DND-41 (cell line): ENCODE measurements at regions not wholly inside any gene's neighbourhood (a gene's known extent, or its start where the extent isn't known, plus 50 kb on each side); places are given as distances from the start of the nearest gene placed in this dataset.

Source experiments
- ATAC-seq: fragments of 200-7000 bp; cut with Tn5 transposase; 3 replicates; pipeline ENCODE4 v1.9.1; 2021; ENCODE audit warnings: low read depth; ENCODE audit not compliant: insufficient read depth
- DNase-seq: peaks from one replicate; pipeline ENCODE4 v3.0.0-alpha.2; 2020
- H2AFZ ChIP-seq: 2 replicates; pipeline ENCODE4 v1.6.0; 2012; ENCODE audit warnings: low read depth, low read length
- H3K27ac ChIP-seq: 2 replicates; pipeline ENCODE4 v1.5.1; 2012; ENCODE audit warnings: low read length, inconsistent platforms
- H3K27me3 ChIP-seq: fragments of 200-600 bp; sonication (generic); 2 replicates; pipeline ENCODE4 v1.6.0; 2012; ENCODE audit warnings: low read length, mild to moderate bottlenecking, inconsistent platforms; ENCODE audit not compliant: insufficient read depth, poor library complexity
- H3K36me3 ChIP-seq: 2 replicates; pipeline ENCODE4 v1.5.1; 2012; ENCODE audit warnings: low read length, inconsistent platforms; ENCODE audit not compliant: insufficient read depth
- H3K4me1 ChIP-seq: 2 replicates; pipeline ENCODE4 v1.5.1; 2012; ENCODE audit warnings: mild to moderate bottlenecking, low read length; ENCODE audit not compliant: insufficient read depth
- H3K4me2 ChIP-seq: 2 replicates; pipeline ENCODE4 v1.6.0; 2012; ENCODE audit warnings: mild to moderate bottlenecking, moderate library complexity, low read length, inconsistent platforms; ENCODE audit not compliant: insufficient read depth
- H3K4me3 ChIP-seq, 2 experiments: fragments of 200-600 bp in 1 of 2; shearing (Covaris generic) in 1 of 2; 2 replicates each; pipeline ENCODE4 v1.5.1; 2012 to 2016; ENCODE audit warnings: inconsistent platforms in 2 of 2, low read length in 2 of 2, mild to moderate bottlenecking in 2 of 2, low read depth in 1 of 2, moderate library complexity in 1 of 2
- H3K79me2 ChIP-seq: 2 replicates; pipeline ENCODE4 v1.6.0; 2012; ENCODE audit warnings: low read length, inconsistent platforms; ENCODE audit not compliant: insufficient read depth
- H3K9ac ChIP-seq: 2 replicates; pipeline ENCODE4 v1.6.0; 2012; ENCODE audit warnings: low read depth, mild to moderate bottlenecking, inconsistent platforms, low read length, moderate library complexity
- H3K9me3 ChIP-seq: 2 replicates; pipeline ENCODE4 v1.5.1; 2012; ENCODE audit warnings: low read length, moderate library complexity, mild to moderate bottlenecking, inconsistent platforms; ENCODE audit not compliant: insufficient read depth, severe bottlenecking
- H4K20me1 ChIP-seq: 2 replicates; pipeline ENCODE4 v1.6.0; 2012; ENCODE audit warnings: low read length; ENCODE audit not compliant: insufficient read depth
- EZH2 ChIP-seq: IDR thresholded peaks from 3 replicates; pipeline ENCODE4 v1.6.1; 2012; ENCODE audit warnings: borderline replicate concordance, low read depth, mild to moderate bottlenecking, moderate library complexity, low read length, inconsistent platforms; ENCODE audit not compliant: severe bottlenecking
- TF ChIP-seq, protein P1 (sequence below): IDR thresholded peaks from 2 replicates; pipeline ENCODE4 v1.5.1; 2012; ENCODE audit warnings: borderline replicate concordance, low read length, moderate library complexity, mild to moderate bottlenecking; ENCODE audit not compliant: poor library complexity, severe bottlenecking; ENCODE audit errors: extremely low read depth

- Histone ChIP-seq H3K79me2 (no peaks in the 10 kb centered on the region), H3K4me1 (no peaks in the 10 kb centered on the region), H3K4me3 (no peak overlapping the region), H3K4me2 (no peak overlapping the region), H3K27ac (no peak overlapping the region), H4K20me1 (no peaks in the 10 kb centered on the region), H3K9ac (no peak overlapping the region), H3K27me3 (peaks cover 5% of the 10 kb centered on the region), H3K9me3 (no peaks in the 10 kb centered on the region), H3K36me3 (no peaks in the 10 kb centered on the region), H2AFZ (no peak overlapping the region)
- no peak for ATAC-seq
- TF ChIP-seq, protein P1, sequence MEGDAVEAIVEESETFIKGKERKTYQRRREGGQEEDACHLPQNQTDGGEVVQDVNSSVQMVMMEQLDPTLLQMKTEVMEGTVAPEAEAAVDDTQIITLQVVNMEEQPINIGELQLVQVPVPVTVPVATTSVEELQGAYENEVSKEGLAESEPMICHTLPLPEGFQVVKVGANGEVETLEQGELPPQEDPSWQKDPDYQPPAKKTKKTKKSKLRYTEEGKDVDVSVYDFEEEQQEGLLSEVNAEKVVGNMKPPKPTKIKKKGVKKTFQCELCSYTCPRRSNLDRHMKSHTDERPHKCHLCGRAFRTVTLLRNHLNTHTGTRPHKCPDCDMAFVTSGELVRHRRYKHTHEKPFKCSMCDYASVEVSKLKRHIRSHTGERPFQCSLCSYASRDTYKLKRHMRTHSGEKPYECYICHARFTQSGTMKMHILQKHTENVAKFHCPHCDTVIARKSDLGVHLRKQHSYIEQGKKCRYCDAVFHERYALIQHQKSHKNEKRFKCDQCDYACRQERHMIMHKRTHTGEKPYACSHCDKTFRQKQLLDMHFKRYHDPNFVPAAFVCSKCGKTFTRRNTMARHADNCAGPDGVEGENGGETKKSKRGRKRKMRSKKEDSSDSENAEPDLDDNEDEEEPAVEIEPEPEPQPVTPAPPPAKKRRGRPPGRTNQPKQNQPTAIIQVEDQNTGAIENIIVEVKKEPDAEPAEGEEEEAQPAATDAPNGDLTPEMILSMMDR, result no peak
- TF ChIP-seq EZH2, result no peak
- no peak for DNase-seq
Measured at GRCh38 chr15:31831596-31831995, 198.7 kb upstream of the CHRNA7 start.

GRCh38 chr15:31834654-31835053 lies 195.7 kb upstream of the CHRNA7 start:
- ATAC-seq (no peak), DNase-seq (no peak)
- H3K36me3 ChIP-seq, result no peaks in the 10 kb centered on the region
- H3K4me1 ChIP-seq, result no peaks in the 10 kb centered on the region
- TF ChIP-seq EZH2, result no peak
- TF ChIP-seq, protein P1, result no peak
- H3K79me2 ChIP-seq, result no peaks in the 10 kb centered on the region
- no peak overlapping the region for H2AFZ ChIP-seq
- H3K9me3 ChIP-seq, result no peaks in the 10 kb centered on the region
- peaks cover 5% of the 10 kb centered on the region for H3K27me3 ChIP-seq
- no peak overlapping the region for H3K27ac ChIP-seq
- H3K4me3 ChIP-seq, result no peak overlapping the region
- H4K20me1 ChIP-seq, result no peaks in the 10 kb centered on the region
- H3K9ac ChIP-seq, result no peak overlapping the region
- no peak overlapping the region for H3K4me2 ChIP-seq

DNA sequence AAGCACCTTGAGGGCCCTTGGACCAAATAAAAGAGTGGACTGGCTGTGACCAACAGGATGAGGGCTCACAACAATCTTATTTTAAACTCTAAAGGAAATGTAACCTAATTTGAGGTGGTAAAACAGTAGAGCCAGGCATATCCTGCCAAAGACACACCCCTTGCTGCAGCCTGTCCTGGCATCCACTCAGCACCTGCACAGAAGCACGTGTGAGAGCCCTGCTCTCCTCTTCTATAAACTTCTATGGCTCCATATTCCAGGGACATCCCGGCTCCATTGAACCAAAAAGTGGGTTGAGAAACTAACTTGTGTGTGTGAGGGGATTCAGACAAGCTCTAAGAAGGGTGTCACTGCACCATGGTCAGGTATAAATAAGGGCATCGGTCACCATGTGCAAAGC lies 190.9 kb upstream of the CHRNA7 start:
- no peaks in the 10 kb centered on the region for H3K79me2 ChIP-seq
- H3K27ac ChIP-seq, result no peak overlapping the region
- no peak overlapping the region for H3K4me3 ChIP-seq
- H3K9me3 ChIP-seq, result no peaks in the 10 kb centered on the region
- DNase-seq, result no peak
- H3K4me2 ChIP-seq, result no peak overlapping the region
- ATAC-seq, result no peak
- TF ChIP-seq, protein P1, result no peak
- TF ChIP-seq EZH2, result no peak
- H3K36me3 ChIP-seq, result no peaks in the 10 kb centered on the region
- H3K27me3 ChIP-seq, result peaks cover 4% of the 10 kb centered on the region
- H2AFZ ChIP-seq, result no peak overlapping the region
- no peaks in the 10 kb centered on the region for H4K20me1 ChIP-seq
- H3K4me1 ChIP-seq, result no peaks in the 10 kb centered on the region
- no peak overlapping the region for H3K9ac ChIP-seq
